Gastrocnemius medialis (tissue), 4 donors: ENCODE measurements at regions not wholly inside any gene's neighbourhood (a gene's known extent, or its start where the extent isn't known, plus 50 kb on each side); places are given as distances from the start of the nearest gene placed in this dataset.

ENCODE experiments used
- POLR2A ChIP-seq, 2 donors: fragments of 450-650 bp; IDR thresholded peaks; one replicate each; pipeline ENCODE4 v1.6.1; 2017; ENCODE audit warnings: antibody characterized with exemption in 2 of 2, mild to moderate bottlenecking in 2 of 2, moderate library complexity in 2 of 2
- TF ChIP-seq, protein P1 (sequence below), 5 experiments: fragments of 450-650 bp in 3 of 5; fragments of 200-600 bp in 2 of 5; sonication (generic) in 2 of 5; IDR thresholded peaks in 4 of 5; conservative IDR thresholded peaks in 1 of 5; 1 replicate in 4 of 5; 2 replicates in 1 of 5; pipeline ENCODE4 v1.5.1; 2016 to 2019; ENCODE audit warnings: antibody characterized with exemption in 5 of 5, mild to moderate bottlenecking in 3 of 5, moderate library complexity in 3 of 5

DNA sequence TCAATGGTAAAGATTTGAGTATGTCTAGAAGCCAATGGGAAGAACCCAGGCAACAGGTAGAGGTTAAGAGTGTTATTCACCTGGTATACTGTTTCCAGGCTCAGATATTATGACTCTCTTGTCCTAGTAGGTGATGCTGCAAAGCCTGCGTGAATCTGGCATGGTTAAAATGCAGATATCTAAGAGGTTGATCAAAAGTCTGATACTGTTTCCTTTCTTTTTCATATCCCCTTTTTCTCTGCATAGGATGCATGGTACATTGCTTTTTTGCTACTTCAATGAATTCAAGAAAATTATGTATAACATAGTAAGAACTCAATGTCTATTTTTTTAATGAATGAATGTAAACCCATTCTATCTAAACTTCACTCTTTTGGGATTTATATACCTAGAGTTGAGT is 284.3 kb upstream of the KHDRBS2 start:
- TF ChIP-seq, protein P1, sequence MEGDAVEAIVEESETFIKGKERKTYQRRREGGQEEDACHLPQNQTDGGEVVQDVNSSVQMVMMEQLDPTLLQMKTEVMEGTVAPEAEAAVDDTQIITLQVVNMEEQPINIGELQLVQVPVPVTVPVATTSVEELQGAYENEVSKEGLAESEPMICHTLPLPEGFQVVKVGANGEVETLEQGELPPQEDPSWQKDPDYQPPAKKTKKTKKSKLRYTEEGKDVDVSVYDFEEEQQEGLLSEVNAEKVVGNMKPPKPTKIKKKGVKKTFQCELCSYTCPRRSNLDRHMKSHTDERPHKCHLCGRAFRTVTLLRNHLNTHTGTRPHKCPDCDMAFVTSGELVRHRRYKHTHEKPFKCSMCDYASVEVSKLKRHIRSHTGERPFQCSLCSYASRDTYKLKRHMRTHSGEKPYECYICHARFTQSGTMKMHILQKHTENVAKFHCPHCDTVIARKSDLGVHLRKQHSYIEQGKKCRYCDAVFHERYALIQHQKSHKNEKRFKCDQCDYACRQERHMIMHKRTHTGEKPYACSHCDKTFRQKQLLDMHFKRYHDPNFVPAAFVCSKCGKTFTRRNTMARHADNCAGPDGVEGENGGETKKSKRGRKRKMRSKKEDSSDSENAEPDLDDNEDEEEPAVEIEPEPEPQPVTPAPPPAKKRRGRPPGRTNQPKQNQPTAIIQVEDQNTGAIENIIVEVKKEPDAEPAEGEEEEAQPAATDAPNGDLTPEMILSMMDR (IDR thresholded peaks at IDR 0.05 in 4 of 5, conservative IDR thresholded peaks at IDR 0.05 in 1 of 5): no peak
- TF ChIP-seq POLR2A (IDR thresholded peaks at IDR 0.05): no peak
